Lower leg skin (tissue), 3 donors: ENCODE measurements at regions not wholly inside any gene's neighbourhood (a gene's known extent, or its start where the extent isn't known, plus 50 kb on each side); places are given as distances from the start of the nearest gene placed in this dataset.

Source experiments
- CTCF ChIP-seq, 3 donors: fragments of 450-650 bp; IDR thresholded peaks; one replicate each; pipeline ENCODE4 v1.5.1; 2016; ENCODE audit warnings: antibody characterized with exemption in 3 of 3, mild to moderate bottlenecking in 3 of 3, moderate library complexity in 2 of 3
- POLR2A ChIP-seq, 2 donors: fragments of 450-650 bp; IDR thresholded peaks; one replicate each; pipeline ENCODE4 v1.6.1; 2016 to 2017; ENCODE audit warnings: antibody characterized with exemption in 2 of 2, mild to moderate bottlenecking in 1 of 2, moderate library complexity in 1 of 2

GRCh38 chr11:90701716-90702115, 478.9 kb upstream of the CHORDC1 start:
- TF ChIP-seq CTCF (IDR thresholded peaks at IDR 0.05) (no peak), POLR2A (IDR thresholded peaks at IDR 0.05) (no peak)
